ACHN (cell line): ENCODE measurements at regions not wholly inside any gene's neighbourhood (a gene's known extent, or its start where the extent isn't known, plus 50 kb on each side); places are given as distances from the start of the nearest gene placed in this dataset.

Experiments
- DNase-seq: peaks from one replicate; pipeline ENCODE4 v3.0.0-alpha.2; 2015
- in situ Hi-C: cut with HindIII; loops from 2 replicates; pipeline ENCODE4 v1.10.0; 2017; ENCODE audit warnings: low sequenced_read_pairs, low pct_ligation_motif_present, low pct_unique_long_range_greater_than_20kb

DNA sequence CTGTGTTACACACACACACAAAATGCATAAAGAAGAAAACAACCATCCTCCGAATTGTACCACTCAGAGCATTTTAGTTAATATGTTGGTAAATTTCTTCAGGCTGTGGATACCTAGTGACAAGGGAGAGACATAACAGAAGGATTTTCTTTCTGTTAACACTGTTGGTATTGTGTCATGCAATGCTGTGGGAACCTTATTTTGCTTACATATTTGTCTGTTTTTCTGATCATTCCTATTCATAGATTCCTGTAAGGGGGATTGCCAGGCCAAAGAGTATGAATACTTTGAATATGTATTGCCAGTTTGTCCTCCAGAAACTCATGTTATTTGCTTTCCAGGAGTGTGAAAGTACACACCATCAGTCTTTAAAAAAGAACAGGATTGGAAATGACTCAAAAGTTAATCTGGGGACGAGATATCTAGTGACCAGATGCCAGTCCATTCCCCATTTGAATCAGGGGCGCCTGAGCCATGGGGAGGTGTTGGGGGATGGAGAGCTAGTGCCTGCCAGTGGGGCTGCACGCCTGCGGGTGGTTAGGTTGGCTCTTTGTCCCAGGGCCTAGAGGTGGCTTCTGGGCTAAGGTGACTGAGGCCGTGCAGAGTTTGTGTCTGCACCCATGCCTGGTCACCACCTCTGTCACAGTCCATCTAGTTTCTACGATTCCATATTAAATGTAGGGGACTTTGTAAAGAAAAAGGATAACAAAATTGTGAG lies 142.0 kb downstream of the PTPN20 start:
- no peak for DNase-seq
- in situ Hi-C loops: no loop called here

GRCh38 chr10:47054974-47055373 lies 143.7 kb downstream of the PTPN20 start:
- DNase-seq: no peak
- in situ Hi-C loops: no loop called here

GRCh38 chr10:47055386-47056246 lies 144.4 kb downstream of the PTPN20 start:
- no peak for DNase-seq
- in situ Hi-C loops: no loop called here

GRCh38 chr10:47056247-47056510 lies 145.0 kb downstream of the PTPN20 start:
- in situ Hi-C loops: no loop called here
- DNase-seq: no peak

- in situ Hi-C loops: no loop called here
- DNase-seq: no peak
Measured at GRCh38 chr10:47057471-47057870, 146.2 kb downstream of the PTPN20 start.

DNA sequence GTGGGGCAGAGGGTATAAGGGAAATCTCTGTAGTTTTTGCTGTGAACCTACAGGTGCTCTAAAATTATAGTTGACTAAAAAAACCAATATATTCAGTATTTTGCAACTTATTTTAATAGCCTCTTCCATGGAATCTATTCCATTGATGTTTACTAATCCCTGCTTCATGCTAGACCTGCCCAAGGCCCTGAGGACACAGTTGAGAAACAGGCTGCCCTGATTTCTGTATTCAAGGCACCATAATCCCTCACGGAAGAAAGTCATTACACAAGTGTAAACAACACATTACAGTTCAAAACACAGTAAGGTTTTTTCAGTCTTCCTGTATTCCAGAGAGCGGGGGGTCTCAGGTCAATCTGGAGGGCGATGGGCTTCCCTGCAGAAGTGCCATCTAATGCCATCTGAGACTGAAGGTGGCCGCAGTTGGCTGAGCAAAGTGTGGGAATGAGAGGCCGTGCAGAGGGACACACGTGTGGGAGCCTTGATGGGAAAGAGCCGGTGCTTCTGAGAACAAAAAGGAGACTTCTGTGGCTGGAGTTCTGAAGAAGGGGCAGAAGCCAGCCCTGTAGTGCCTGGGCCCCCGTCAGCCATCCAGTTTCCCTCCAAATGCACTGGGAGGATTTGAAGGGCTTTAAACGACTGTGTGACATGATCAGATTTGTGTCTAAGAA lies 146.9 kb downstream of the PTPN20 start:
- no peak for DNase-seq
- in situ Hi-C loops: no loop called here

DNA sequence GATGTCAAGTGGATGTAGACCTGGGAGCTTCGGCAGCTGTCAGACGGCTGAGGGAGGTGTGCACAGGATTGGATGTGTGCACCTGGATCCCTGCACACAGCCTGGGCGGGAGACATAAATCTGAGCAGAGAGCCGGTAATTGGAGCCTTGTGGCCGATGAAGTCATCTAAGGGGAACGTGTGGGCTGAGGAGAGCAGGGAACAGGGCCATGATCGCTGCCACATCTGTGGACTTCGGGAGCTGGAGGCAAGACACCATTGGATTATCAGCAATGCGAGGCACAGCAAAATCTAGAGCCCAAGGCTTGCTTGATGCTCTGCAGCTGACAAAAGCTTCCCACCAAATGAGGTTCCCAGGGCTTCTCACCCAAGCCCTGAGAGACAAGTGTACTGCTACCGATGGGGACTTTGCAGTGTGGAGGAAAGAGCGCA lies 147.7 kb downstream of the PTPN20 start:
- in situ Hi-C loops: no loop called here
- DNase-seq: no peak

DNA sequence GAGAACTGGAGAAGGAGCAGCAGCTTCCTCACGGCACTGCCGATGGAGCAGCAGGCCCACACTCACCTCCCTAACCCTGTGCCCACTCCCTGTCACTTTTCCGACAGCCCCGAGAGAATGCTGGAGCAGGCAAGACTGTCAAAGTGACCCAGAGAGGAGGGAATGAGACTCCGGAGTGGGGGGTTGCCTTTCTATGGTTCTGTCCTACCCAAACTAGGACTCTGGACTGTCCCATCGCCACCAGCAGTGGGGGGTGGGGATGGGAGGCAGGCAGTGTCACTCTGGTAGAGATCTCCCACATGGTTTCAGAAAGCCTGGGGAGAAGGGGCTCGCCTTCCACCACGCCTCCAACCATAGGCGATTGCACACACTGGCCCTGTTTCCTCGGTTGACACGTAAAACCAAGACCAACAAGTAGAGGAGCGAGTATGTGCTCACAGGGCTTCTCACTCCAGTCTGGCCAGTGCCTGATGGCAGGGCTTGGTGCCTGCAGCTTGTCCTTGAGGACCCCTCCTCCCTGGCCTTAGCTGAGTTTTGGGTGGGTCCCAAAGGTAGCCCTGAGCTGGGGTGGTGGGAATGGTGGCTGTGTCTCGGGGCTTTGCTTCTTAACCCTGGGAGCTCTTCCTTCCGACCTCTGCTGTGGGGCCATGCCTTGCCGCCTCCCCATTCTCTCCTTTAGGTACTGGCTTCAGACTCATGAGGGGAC lies 148.5 kb downstream of the PTPN20 start:
- DNase-seq: no peak

DNA sequence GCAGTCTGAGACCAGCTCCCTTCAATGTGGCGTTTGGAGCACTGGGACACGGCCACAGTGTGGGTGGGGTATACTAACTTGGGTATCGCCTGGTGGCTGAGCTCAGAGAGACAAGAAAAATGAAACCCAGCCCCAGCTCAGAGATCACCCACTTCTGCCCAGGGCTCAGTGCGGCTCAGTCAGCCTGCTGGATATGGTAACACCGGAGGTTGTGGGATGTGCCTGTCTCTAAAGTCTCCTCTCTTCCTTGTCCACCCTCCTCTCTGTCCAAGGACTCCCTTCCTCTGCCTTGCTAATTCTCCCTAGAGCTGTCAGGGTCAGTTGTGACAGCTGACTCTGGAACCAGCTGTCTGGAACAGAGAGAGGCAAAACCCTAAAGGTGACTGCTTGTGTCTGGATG lies 149.1 kb downstream of the PTPN20 start:
- DNase-seq: no peak
- in situ Hi-C loops: no loop called here

More for the DNA sequence above, 148.5 kb downstream of the PTPN20 start:
- in situ Hi-C loops: no loop called here

DNA sequence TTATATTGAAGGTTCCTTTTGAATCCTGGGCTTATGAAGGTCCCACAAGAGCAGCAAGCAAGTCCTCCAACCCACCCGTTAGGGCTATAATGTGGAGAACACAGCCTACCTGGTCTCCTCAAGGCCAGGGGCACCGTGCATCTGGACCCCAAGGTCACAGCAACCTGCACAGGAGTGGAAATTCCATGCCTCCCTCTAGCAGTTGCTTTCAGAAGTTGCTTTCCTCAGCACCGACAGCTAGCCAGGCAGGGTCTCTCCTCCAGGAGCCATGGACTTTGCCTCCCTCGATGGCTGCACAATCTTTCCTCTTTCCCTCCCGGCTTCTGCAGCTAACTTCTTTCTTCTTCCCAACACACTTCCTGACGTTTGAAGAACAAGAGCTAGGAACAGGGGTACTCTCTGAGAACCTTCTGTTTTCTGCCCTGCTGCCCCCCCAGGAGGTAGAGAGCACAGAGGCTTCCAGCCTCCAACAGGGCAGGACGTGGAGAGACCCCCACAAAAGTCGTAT lies 149.8 kb downstream of the PTPN20 start:
- DNase-seq: no peak

DNA sequence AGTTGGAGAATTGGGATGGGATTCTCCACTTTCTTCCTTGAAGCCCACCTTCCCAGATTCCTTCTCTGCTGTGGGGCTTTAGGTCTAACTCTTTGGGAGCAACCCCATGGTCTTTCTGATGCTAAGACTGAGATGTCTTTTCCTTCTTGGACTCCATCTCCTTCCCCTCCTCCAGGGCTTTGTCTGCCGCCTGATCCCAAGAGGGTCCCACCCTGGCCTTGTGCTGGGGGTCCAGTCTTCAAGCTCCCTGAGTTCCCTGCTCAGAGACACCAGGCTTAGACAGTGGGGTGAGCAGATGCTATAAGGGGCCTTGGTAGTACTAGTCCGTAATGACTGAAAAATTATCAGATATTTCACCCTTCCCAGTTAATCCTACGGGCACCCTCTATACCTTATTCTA lies 150.5 kb downstream of the PTPN20 start:
- in situ Hi-C loops: no loop called here

More for the DNA sequence above, 149.8 kb downstream of the PTPN20 start:
- in situ Hi-C loops: no loop called here

DNA sequence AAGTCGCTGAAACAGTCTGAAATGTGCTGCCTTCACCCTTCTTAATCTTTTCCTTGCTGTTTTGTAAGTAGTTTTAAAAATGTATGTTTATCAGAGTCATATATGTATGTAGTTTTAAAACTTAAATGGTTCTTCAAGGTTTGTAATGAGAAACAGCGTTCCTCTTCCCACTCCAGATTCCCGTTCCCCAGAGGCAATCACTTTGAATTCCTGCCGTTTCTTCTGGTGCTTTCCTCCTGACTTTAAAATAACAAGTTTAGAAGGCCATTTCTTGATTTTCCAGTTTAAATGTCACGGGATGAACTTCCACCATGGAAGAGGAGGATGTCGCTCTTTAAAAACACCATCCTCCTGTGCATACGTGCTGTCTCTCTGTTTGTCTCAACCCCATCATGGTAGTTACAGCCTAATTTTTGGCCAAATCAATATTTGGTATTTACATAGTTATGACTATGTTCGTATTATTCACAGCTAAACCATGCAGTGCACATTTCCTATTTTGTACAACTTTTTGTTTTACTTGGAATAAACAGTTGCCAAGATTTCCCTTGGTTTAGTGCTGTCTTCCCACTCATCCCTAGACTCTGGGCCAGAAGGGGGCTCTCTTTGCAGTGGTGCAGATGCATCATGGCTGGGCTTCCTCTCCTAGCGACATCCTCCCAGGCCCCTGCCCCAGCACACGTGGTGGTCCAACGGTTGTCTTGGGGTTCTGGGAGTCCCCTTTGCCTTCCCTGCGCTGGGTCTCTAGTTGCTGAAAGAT lies 151.4 kb downstream of the PTPN20 start:
- in situ Hi-C loops: no loop called here
- DNase-seq: no peak

More for the DNA sequence above, 150.5 kb downstream of the PTPN20 start:
- no peak for DNase-seq

- no peak for DNase-seq
- in situ Hi-C loops: no loop called here
Measured at GRCh38 chr10:47063858-47064257, 152.6 kb downstream of the PTPN20 start.

GRCh38 chr10:47065903-47066302 lies 154.7 kb downstream of the PTPN20 start:
- in situ Hi-C loops: no loop called here
- DNase-seq: no peak

DNA sequence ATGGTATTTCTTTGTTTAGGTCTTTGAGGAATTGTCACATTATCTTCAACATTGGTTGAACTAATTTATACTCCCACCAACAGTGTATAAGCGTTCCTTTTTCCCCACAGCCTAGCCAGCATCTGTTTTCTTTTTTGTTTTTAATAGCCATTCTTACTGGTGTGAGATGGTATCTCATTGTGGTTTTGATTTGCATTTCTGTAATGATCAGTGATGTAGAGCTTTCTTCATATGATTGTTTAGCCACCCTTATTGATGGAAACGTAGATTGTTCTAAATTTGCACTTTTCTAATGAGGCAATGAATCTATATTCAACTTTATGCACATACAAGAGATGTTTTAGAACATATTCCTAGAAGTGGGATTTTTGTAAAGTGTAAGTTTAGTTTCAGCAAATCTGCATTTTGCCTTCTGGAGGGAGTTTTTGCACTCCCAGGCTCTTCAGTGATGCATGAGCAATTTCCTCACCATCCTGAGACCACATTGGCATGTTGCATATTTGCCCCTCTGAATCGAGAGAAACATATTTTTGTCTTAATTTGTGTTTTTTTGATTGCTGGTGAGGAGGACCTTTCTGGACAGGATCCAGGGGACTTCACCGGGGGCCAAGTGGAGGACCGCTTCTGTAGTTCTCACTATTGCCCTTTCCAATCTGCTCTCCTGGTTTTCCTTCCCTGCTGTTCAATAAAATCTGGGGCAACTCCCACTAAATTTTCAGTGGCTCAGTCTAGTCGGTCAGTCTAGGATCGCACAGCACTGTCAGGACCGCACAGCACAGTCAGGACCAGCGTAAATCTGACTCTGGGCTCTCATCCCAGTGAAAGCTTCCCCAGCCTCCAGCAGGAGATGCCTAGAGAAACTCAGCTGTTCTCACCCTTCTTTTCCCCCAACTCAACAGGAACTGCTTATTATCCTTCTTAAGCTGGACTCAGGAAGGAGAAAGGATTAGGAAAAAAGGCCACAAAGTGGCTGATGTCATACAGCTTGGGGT lies 157.0 kb downstream of the PTPN20 start:
- DNase-seq: no peak
- in situ Hi-C loops: no loop called here

GRCh38 chr10:47070541-47070940 lies 159.3 kb downstream of the PTPN20 start:
- DNase-seq: no peak
- in situ Hi-C loops: no loop called here

DNA sequence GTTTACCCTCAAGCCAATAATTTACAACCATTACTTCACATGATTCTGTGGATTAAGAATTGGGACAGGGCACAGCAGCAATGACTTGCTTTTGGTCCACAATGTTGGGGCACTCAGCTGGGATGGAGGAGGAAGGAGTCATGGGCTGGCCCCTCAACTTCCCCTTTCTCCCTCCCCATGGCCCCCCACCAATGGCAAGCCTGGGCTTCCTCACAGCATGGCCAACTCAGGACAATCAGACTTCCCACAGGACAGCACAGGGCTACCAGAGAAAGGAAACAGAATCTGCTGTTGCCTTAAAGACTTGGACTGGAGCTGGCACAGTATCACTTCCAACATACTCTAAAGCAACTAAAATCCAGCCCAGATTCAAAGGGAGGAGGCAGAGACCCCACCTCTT lies 160.7 kb downstream of the PTPN20 start:
- DNase-seq: no peak
- in situ Hi-C loops: no loop called here
